OCI-LY3 (cell line): ENCODE measurements at regions not wholly inside any gene's neighbourhood (a gene's known extent, or its start where the extent isn't known, plus 50 kb on each side); places are given as distances from the start of the nearest gene placed in this dataset.

Source experiments
- H2AFZ ChIP-seq: fragments of 200-600, 300-600 bp; shearing (Covaris generic); 2 replicates; pipeline ENCODE4 v1.6.0; 2014; ENCODE audit warnings: antibody characterized with exemption, low read depth, low read length
- H3K27ac ChIP-seq: fragments of 200-600, 300-600 bp; sonication (generic); 2 replicates; pipeline ENCODE4 v1.5.1; 2014; ENCODE audit warnings: mild to moderate bottlenecking, low read length, moderate library complexity, mixed read lengths
- H3K27me3 ChIP-seq: fragments of 200-600, 300-600 bp; sonication (generic); 2 replicates; pipeline ENCODE4 v1.6.1; 2014; ENCODE audit warnings: low read depth, low read length, mixed read lengths
- H3K36me3 ChIP-seq: fragments of 200-600, 300-600 bp; sonication (generic); replicated peaks from 2 replicates; pipeline ENCODE3; 2014; ENCODE audit warnings: low read depth, low read length, mixed read lengths
- H3K4me1 ChIP-seq: fragments of 300-600, 200-600 bp; sonication (generic); 2 replicates; pipeline ENCODE4 v1.6.1; 2014; ENCODE audit warnings: low read length, mixed read lengths
- H3K4me2 ChIP-seq: fragments of 200-600, 300-600 bp; sonication (generic); 2 replicates; pipeline ENCODE4 v1.6.1; 2014; ENCODE audit warnings: low read length, mixed read lengths
- H3K4me3 ChIP-seq: fragments of 300-600, 200-600 bp; sonication (generic); 2 replicates; pipeline ENCODE4 v1.5.1; 2014; ENCODE audit warnings: antibody characterized with exemption, mild to moderate bottlenecking, low read length, moderate library complexity
- H3K79me2 ChIP-seq: fragments of 300-600, 200-600 bp; shearing (Covaris generic); 2 replicates; pipeline ENCODE4 v1.6.1; 2014; ENCODE audit warnings: mild to moderate bottlenecking, low read length, mixed read lengths
- H3K9ac ChIP-seq: fragments of 300-600, 200-600 bp; shearing (Covaris generic); 2 replicates; pipeline ENCODE4 v1.6.0; 2014; ENCODE audit warnings: mild to moderate bottlenecking, low read length, moderate library complexity
- H3K9me3 ChIP-seq: fragments of 200-600, 300-600 bp; shearing (Covaris generic); 2 replicates; pipeline ENCODE4 v1.6.1; 2014; ENCODE audit warnings: low read length, mixed read lengths; ENCODE audit not compliant: insufficient read depth
- H4K20me1 ChIP-seq: fragments of 200-600, 300-600 bp; sonication (generic); 2 replicates; pipeline ENCODE4 v1.6.1; 2016; ENCODE audit warnings: low read length, mixed read lengths; ENCODE audit not compliant: insufficient read depth
- CTCF ChIP-seq: fragments of 200-600, 300-600 bp; sonication (generic); IDR thresholded peaks from 2 replicates; pipeline ENCODE4 v1.5.1; 2014; ENCODE audit warnings: antibody characterized with exemption, low read length, low read depth
- EZH2phosphoT487 ChIP-seq: fragments of 200-600 bp; shearing (Covaris generic); IDR thresholded peaks from 2 replicates; pipeline ENCODE4 v1.6.1; 2018; ENCODE audit warnings: antibody characterized with exemption, mixed run types, low read depth

- TF ChIP-seq EZH2phosphoT487 (no peak), CTCF (no peak)
- Histone ChIP-seq H3K27ac (no peak overlapping the region), H2AFZ (no peak overlapping the region)
Measured at GRCh38 chr3:166456286-166456685, 619.1 kb upstream of the BCHE start.

GRCh38 chr3:166455744-166456143, 618.5 kb upstream of the BCHE start:
- Histone ChIP-seq H3K4me1 (no peaks in the 10 kb centered on the region), H3K9ac (no peak overlapping the region), H3K27me3 (no peaks in the 10 kb centered on the region), H4K20me1 (no peaks in the 10 kb centered on the region), H3K79me2 (no peaks in the 10 kb centered on the region), H3K4me3 (no peak overlapping the region), H3K9me3 (no peaks in the 10 kb centered on the region), H3K36me3 (no peaks in the 10 kb centered on the region), H3K27ac (no peak overlapping the region), H3K4me2 (no peak overlapping the region), H2AFZ (no peak overlapping the region)
- TF ChIP-seq CTCF (no peak), EZH2phosphoT487 (no peak)

More at GRCh38 chr3:166456286-166456685, 619.1 kb upstream of the BCHE start:
- Histone ChIP-seq H3K9me3 (no peaks in the 10 kb centered on the region), H3K79me2 (no peaks in the 10 kb centered on the region), H3K4me2 (no peak overlapping the region), H3K4me1 (no peaks in the 10 kb centered on the region), H4K20me1 (no peaks in the 10 kb centered on the region), H3K27me3 (no peaks in the 10 kb centered on the region), H3K4me3 (no peak overlapping the region), H3K36me3 (no peaks in the 10 kb centered on the region), H3K9ac (no peak overlapping the region)

- Histone ChIP-seq H4K20me1 (no peaks in the 10 kb centered on the region), H3K4me3 (no peak overlapping the region), H3K4me2 (no peak overlapping the region), H3K36me3 (no peaks in the 10 kb centered on the region), H3K27ac (no peak overlapping the region), H3K9me3 (no peaks in the 10 kb centered on the region), H3K27me3 (no peaks in the 10 kb centered on the region), H3K9ac (no peak overlapping the region), H3K4me1 (no peaks in the 10 kb centered on the region), H2AFZ (no peak overlapping the region), H3K79me2 (no peaks in the 10 kb centered on the region)
- TF ChIP-seq CTCF (no peak), EZH2phosphoT487 (no peak)
Measured at GRCh38 chr3:166453478-166453877, 616.3 kb upstream of the BCHE start.

DNA sequence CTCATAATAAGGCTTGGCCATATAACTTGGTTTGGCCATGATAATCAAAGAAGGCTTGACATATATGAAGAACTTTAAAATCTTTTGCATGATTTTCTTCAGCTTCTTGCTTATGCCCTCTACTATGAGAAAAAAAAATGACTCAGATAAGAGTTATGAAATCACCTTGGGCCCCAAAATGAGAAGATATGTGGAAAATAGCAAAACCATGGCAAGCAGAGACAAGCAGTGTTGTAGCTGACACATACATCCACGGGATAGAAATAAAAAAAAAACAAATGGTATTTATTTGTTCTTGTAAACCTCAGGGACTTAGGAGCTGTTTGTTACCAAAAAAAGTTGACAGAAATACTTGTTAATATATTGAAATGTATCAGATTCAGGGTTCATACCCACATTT, 614.8 kb upstream of the BCHE start:
- Histone ChIP-seq H3K27me3 (no peaks in the 10 kb centered on the region), H3K27ac (no peak overlapping the region), H4K20me1 (no peaks in the 10 kb centered on the region), H3K9me3 (no peaks in the 10 kb centered on the region), H3K4me1 (no peaks in the 10 kb centered on the region), H3K9ac (no peak overlapping the region), H3K4me2 (no peak overlapping the region), H2AFZ (no peak overlapping the region), H3K36me3 (no peaks in the 10 kb centered on the region), H3K4me3 (no peak overlapping the region), H3K79me2 (no peaks in the 10 kb centered on the region)
- TF ChIP-seq EZH2phosphoT487 = no peak
- no peak for TF ChIP-seq CTCF
